A673 (cell line): ENCODE measurements at regions not wholly inside any gene's neighbourhood (a gene's known extent, or its start where the extent isn't known, plus 50 kb on each side); places are given as distances from the start of the nearest gene placed in this dataset.
"Not testable (repeated sequence)": the region's sequence is repeated elsewhere in the genome, so short reads cannot be mapped to it uniquely, and the experiment has no call there.

Experiments
- BruUV-seq: library from RNA; stranded (reverse); fragments of 400-500 nt; replicated peaks from 2 replicates; lab custom pipeline; 2021; lab: Mats Ljungman, UMichigan
- CTCF ChIA-PET: fragments of 300-600 bp; sonication (Branson Sonifier 250); formaldehyde crosslinking; loops from one replicate; lab custom pipeline; 2022; ENCODE audit warnings: antibody characterized with exemption; lab: Charles Lee
- POLR2A ChIA-PET: fragments of 300-600 bp; sonication (Branson Sonifier 250); formaldehyde crosslinking; loops from one replicate; lab custom pipeline; 2022; ENCODE audit warnings: antibody characterized with exemption; ENCODE audit not compliant: low non-redundant PET; lab: Charles Lee
- DNase-seq: peaks from one replicate; pipeline ENCODE4 v3.0.0-alpha.2; 2015; ENCODE audit warnings: low spot score
- H3K27ac ChIP-seq: fragments of 200-600 bp; sonication (generic); 2 replicates; pipeline ENCODE4 v1.5.1; 2016; ENCODE audit warnings: mixed run types, low read depth, mild to moderate bottlenecking, mixed read lengths, antibody characterized with exemption, low read length; ENCODE audit not compliant: poor library complexity, severe bottlenecking
- H3K27me3 ChIP-seq: fragments of 200-600 bp; sonication (generic); replicated peaks from 2 replicates; pipeline ENCODE4 v1.6.1; 2017; ENCODE audit warnings: mixed run types, low read depth, mild to moderate bottlenecking, mixed read lengths, antibody characterized with exemption, low read length; ENCODE audit not compliant: insufficient read depth, poor library complexity
- H3K36me3 ChIP-seq: fragments of 200-600 bp; sonication (generic); 2 replicates; pipeline ENCODE4 v1.6.1; 2016; ENCODE audit warnings: mixed run types, mild to moderate bottlenecking, mixed read lengths, antibody characterized with exemption, low read length; ENCODE audit not compliant: insufficient read depth, poor library complexity, severe bottlenecking
- H3K4me1 ChIP-seq: fragments of 200-600 bp; sonication (generic); 2 replicates; pipeline ENCODE4 v1.6.1; 2017; ENCODE audit warnings: mixed run types, mild to moderate bottlenecking, mixed read lengths, antibody characterized with exemption, low read length; ENCODE audit not compliant: insufficient read depth, poor library complexity, severe bottlenecking
- H3K4me3 ChIP-seq: fragments of 200-600 bp; sonication (generic); 2 replicates; pipeline ENCODE4 v1.5.1; 2016; ENCODE audit warnings: low read depth, mixed run types, mild to moderate bottlenecking, mixed read lengths, low read length; ENCODE audit not compliant: poor library complexity, severe bottlenecking
- H3K9me3 ChIP-seq: fragments of 200-600 bp; sonication (generic); 2 replicates; pipeline ENCODE4 v1.6.1; 2016; ENCODE audit warnings: mixed run types, low read depth, mild to moderate bottlenecking, mixed read lengths, antibody characterized with exemption, low read length; ENCODE audit not compliant: poor library complexity, severe bottlenecking
- EZH2 ChIP-seq: fragments of 200-600 bp; sonication (generic); IDR thresholded peaks from 2 replicates; pipeline ENCODE4 v1.6.1; 2017; ENCODE audit warnings: borderline replicate concordance, low read depth, mild to moderate bottlenecking, mixed read lengths, antibody characterized with exemption, low read length; ENCODE audit not compliant: poor library complexity, severe bottlenecking
- intact Hi-C: fragments of 100-400 bp; cut with micrococcal nuclease; formaldehyde crosslinking; loops from one replicate; pipeline ENCODE4 v1.10.0; 2022; ENCODE audit not compliant: unreplicated experiment
- TF ChIP-seq, protein P1 (sequence below): fragments of 300-800, 200-600 bp; sonication (generic); conservative IDR thresholded peaks from 2 replicates; pipeline ENCODE4 v1.5.1; 2017; ENCODE audit warnings: low read depth, mild to moderate bottlenecking, antibody characterized with exemption, low read length, moderate library complexity, mixed read lengths

DNA sequence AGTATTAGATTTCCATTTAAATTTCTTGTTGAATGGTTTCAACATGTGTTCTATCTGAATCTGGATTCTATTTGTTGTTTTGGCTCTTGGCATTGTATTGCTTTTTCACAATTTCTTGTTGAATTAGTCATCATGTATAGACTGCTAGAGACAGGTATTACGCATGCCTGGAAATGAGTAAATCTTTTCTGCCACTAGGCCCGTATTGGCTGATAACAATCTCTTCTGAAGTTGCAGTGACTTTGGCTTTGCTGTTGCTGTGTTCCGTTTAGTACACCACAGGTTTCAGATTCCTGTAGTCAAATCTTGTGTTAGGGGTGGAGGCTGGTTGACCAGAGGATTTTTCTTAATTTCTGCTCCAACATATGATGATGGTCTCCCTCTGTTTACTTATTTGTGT, 1339.4 kb downstream of the GRIK2 start:
- Histone ChIP-seq H3K27ac (no peak overlapping the region), H3K27me3 (no peaks in the 10 kb centered on the region), H3K4me1 (peaks cover 13% of the 10 kb centered on the region), H3K4me3 (no peak overlapping the region), H3K36me3 (no peaks in the 10 kb centered on the region), H3K9me3 (no peaks in the 10 kb centered on the region)
- POLR2A ChIA-PET: no interaction called here
- DNase-seq: no peak
- intact Hi-C loops: no loop called here
- BruUV-seq: no TSS peak
- CTCF ChIA-PET: no interaction called here
- TF ChIP-seq EZH2: no peak
- TF ChIP-seq, protein P1, sequence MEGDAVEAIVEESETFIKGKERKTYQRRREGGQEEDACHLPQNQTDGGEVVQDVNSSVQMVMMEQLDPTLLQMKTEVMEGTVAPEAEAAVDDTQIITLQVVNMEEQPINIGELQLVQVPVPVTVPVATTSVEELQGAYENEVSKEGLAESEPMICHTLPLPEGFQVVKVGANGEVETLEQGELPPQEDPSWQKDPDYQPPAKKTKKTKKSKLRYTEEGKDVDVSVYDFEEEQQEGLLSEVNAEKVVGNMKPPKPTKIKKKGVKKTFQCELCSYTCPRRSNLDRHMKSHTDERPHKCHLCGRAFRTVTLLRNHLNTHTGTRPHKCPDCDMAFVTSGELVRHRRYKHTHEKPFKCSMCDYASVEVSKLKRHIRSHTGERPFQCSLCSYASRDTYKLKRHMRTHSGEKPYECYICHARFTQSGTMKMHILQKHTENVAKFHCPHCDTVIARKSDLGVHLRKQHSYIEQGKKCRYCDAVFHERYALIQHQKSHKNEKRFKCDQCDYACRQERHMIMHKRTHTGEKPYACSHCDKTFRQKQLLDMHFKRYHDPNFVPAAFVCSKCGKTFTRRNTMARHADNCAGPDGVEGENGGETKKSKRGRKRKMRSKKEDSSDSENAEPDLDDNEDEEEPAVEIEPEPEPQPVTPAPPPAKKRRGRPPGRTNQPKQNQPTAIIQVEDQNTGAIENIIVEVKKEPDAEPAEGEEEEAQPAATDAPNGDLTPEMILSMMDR: no peak

DNA sequence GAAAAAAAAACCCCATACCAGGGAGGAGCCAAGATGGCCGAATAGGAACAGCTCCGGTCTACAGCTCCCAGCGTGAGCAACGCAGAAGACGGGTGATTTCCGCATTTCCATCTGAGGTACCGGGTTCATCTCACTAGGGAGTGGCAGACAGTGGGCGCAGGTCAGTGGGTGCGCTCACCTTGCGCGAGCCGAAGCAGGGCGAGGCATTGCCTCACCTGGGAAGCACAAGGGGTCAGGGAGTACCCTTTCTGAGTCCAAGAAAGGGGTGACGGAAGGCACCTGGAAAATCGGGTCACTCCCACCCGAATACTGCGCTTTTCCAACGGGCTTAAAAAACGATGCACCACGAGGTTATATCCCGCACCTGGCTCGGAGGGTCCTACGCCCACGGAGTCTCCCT, 1328.6 kb downstream of the GRIK2 start:
- H3K4me1 ChIP-seq, POLR2A ChIA-PET, H3K4me3 ChIP-seq, intact Hi-C loops, CTCF ChIA-PET, H3K27me3 ChIP-seq, H3K27ac ChIP-seq, DNase-seq, BruUV-seq, H3K36me3 ChIP-seq, H3K9me3 ChIP-seq: not testable (repeated sequence)

DNA sequence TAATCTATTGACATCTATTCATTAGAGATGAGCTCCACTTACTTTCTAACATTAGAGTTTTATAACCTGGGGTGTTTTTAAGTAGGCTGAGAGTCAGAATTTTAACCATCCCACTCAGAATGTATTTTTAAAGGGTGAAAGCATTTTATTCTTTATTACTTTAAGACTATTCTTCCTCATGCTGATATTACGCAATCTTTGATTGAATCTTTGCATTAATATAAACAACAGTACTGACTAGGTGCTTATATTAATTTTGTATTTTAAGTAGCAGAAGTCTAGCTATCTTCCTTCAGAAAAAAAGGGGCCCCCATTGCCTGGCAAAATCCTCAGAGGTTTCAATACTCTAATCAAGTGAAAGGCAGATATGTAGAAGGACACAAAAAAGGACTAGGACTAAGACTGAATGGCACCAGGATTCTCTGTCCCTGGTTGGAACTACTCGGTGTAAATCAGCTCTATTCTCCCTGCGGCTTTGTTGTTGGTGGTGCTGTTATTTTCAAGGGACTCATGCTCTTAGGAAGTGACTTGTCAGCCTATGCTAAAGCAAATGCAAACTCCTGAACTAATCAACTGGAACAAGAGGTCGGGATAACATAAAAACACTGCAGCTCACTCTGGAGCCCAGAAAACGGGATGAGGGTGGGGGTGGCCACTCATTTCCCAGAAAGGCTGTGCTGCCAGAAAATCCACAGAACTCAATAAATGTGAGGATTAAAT, 1324.4 kb downstream of the GRIK2 start:
- Histone ChIP-seq H3K4me3 (no peak overlapping the region), H3K27me3 (no peaks in the 10 kb centered on the region), H3K9me3 (no peaks in the 10 kb centered on the region), H3K4me1 (no peaks in the 10 kb centered on the region), H3K36me3 (no peaks in the 10 kb centered on the region), H3K27ac (no peak overlapping the region)
- no TSS peak for BruUV-seq
- TF ChIP-seq, protein P1: no peak
- no peak for TF ChIP-seq EZH2
- intact Hi-C loops: no loop called here
- ChIA-PET CTCF (no interaction called here), POLR2A (no interaction called here)
- no peak for DNase-seq

DNA sequence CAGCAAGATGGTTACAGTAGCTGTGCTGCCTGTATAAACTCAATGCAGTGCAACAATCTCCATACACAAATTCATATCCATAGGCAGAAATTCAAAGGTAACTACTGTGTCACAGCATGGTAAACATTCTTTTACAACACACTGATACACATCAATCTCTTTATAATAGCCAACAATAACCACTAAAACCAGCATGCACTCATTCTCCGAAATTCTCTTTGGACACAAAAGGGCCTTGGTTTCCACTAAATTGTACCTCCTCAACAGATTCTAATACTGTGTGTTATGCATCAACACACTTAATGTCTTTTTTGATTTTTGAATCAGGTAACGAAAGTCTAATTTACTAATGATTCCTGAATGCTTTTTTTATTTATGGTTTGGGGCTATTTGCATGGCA, 1323.7 kb downstream of the GRIK2 start:
- Histone ChIP-seq H3K27ac (no peak overlapping the region), H3K4me3 (no peak overlapping the region), H3K9me3 (no peaks in the 10 kb centered on the region), H3K36me3 (no peaks in the 10 kb centered on the region), H3K4me1 (no peaks in the 10 kb centered on the region), H3K27me3 (no peaks in the 10 kb centered on the region)
- CTCF ChIA-PET: no interaction called here
- TF ChIP-seq, protein P1: no peak
- TF ChIP-seq EZH2: no peak
- intact Hi-C loops: no loop called here
- POLR2A ChIA-PET: no interaction called here
- no peak for DNase-seq
- BruUV-seq: no TSS peak
